GM12878 (cell line): ENCODE measurements at regions not wholly inside any gene's neighbourhood (a gene's known extent, or its start where the extent isn't known, plus 50 kb on each side); places are given as distances from the start of the nearest gene placed in this dataset.

ENCODE experiments used
- ATAC-seq: fragments of 200-7000 bp; cut with Tn5 transposase; 3 replicates; pipeline ENCODE4 v1.9.1; 2020; ENCODE audit warnings: mild to moderate bottlenecking, moderate library complexity
- BruUV-seq: library from RNA; stranded (reverse); fragments of 400-500 nt; replicated peaks from 2 replicates; lab custom pipeline; 2021; lab: Mats Ljungman, UMichigan
- CTCF ChIA-PET: fragments of 300-600 bp; sonication (Branson Sonifier 250); formaldehyde crosslinking; extraction: SDS; loops from one replicate; lab custom pipeline; 2021; ENCODE audit warnings: inconsistent platforms; lab: Yijun Ruan, JAX
- POLR2A ChIA-PET: fragments of 350-600 bp; formaldehyde crosslinking; extraction: SDS; loops from one replicate; lab custom pipeline; 2021; ENCODE audit warnings: inconsistent platforms; lab: Charles Lee
- RAD21 ChIA-PET: fragments of 300-600 bp; sonication (Branson Sonifier 250); formaldehyde crosslinking; loops from one replicate; lab custom pipeline; 2023; ENCODE audit warnings: antibody characterized with exemption; ENCODE audit not compliant: unreplicated experiment; lab: Charles Lee
- SMC1A ChIA-PET: fragments of 300-600 bp; sonication (Branson Sonifier 250); formaldehyde crosslinking; loops from one replicate; lab custom pipeline; 2023; ENCODE audit not compliant: unreplicated experiment, uncharacterized antibody; lab: Charles Lee
- DNase-seq: peaks from one replicate; pipeline ENCODE4 v3.0.0-alpha.2; 2011; ENCODE audit warnings: low read depth, low spot score
- FAIRE-seq: peaks from 3 replicates; lab custom pipeline; 2011; peaks lifted over from hg19 to GRCh38; lab: Jason Lieb, UNC
- H2AFZ ChIP-seq: 2 replicates; pipeline ENCODE4 v1.6.0; 2011; ENCODE audit warnings: low read depth, low read length, control low read depth; ENCODE audit not compliant: control insufficient read depth
- H3K27ac ChIP-seq: 2 replicates; pipeline ENCODE4 v1.5.1; 2011; ENCODE audit warnings: control low read depth; ENCODE audit not compliant: control insufficient read depth, insufficient read depth
- H3K27me3 ChIP-seq, 2 experiments: replicated peaks in 1 of 2; 2 replicates each; pipeline versions ENCODE4 v1.6.0 to v1.6.1; 2011; ENCODE audit warnings: low read length in 1 of 2; ENCODE audit not compliant: control insufficient read depth in 2 of 2, insufficient read depth in 2 of 2
- H3K36me3 ChIP-seq, 2 experiments: 2 replicates each; pipeline ENCODE4 v1.5.1; 2011; ENCODE audit warnings: low read length in 1 of 2; ENCODE audit not compliant: control insufficient read depth in 2 of 2, insufficient read depth in 2 of 2
- H3K4me1 ChIP-seq: 2 replicates; pipeline ENCODE4 v1.6.1; 2011; ENCODE audit warnings: mild to moderate bottlenecking, low read length, moderate library complexity, mixed read lengths; ENCODE audit not compliant: control insufficient read depth, insufficient read depth
- H3K4me2 ChIP-seq: 2 replicates; pipeline ENCODE4 v1.6.0; 2011; ENCODE audit warnings: control low read depth; ENCODE audit not compliant: control insufficient read depth, insufficient read depth
- H3K4me3 ChIP-seq: fragments of 200-600 bp; sonication (generic); 2 replicates; pipeline ENCODE4 v1.5.1; 2016
- H3K79me2 ChIP-seq: 2 replicates; pipeline ENCODE4 v1.6.0; 2011; ENCODE audit warnings: low read length; ENCODE audit not compliant: control insufficient read depth, insufficient read depth
- H3K9ac ChIP-seq: 2 replicates; pipeline ENCODE4 v1.8.0; 2011; ENCODE audit warnings: low read length, control low read depth, mixed read lengths; ENCODE audit not compliant: control insufficient read depth, insufficient read depth
- H3K9me3 ChIP-seq: replicated peaks from 3 replicates; pipeline ENCODE4 v1.5.1; 2011; ENCODE audit warnings: mild to moderate bottlenecking, low read length; ENCODE audit not compliant: control insufficient read depth, insufficient read depth
- H4K20me1 ChIP-seq: 2 replicates; pipeline ENCODE4 v1.6.0; 2011; ENCODE audit not compliant: control insufficient read depth, insufficient read depth
- ASH2L ChIP-seq: fragments of 300-600, 200-600 bp; sonication (generic); IDR thresholded peaks from 2 replicates; pipeline ENCODE4 v1.6.1; 2017; ENCODE audit warnings: low read depth, mild to moderate bottlenecking, borderline replicate concordance
- BACH1 ChIP-seq: fragments of 450-650 bp; IDR thresholded peaks from 2 replicates; pipeline ENCODE4 v1.6.1; 2017; ENCODE audit warnings: mild to moderate bottlenecking, borderline replicate concordance
- CHD4 ChIP-seq: fragments of 200-600 bp; sonication (generic); IDR thresholded peaks from 2 replicates; pipeline ENCODE4 v1.6.1; 2016; ENCODE audit warnings: mild to moderate bottlenecking
- CTCF ChIP-seq, 3 experiments: IDR thresholded peaks in 2 of 3; conservative IDR thresholded peaks in 1 of 3; 2 replicates each; pipeline ENCODE4 v1.5.1; 2011; ENCODE audit warnings: low read depth in 3 of 3, low read length in 3 of 3, mild to moderate bottlenecking in 3 of 3, control low read depth in 2 of 3, moderate library complexity in 2 of 3, inconsistent platforms in 1 of 3, mixed read lengths in 1 of 3; ENCODE audit not compliant: control insufficient read depth in 2 of 3, insufficient read depth in 1 of 3; ENCODE audit errors: extremely low read depth in 1 of 3
- EP300 ChIP-seq, 2 experiments: fragments of 150-350 bp in 1 of 2; IDR thresholded peaks; 2 replicates each; pipeline ENCODE4 v1.6.1; 2011 to 2012; ENCODE audit warnings: low read depth in 2 of 2, low read length in 2 of 2, borderline replicate concordance in 1 of 2, improper control_type of control experiment in 1 of 2, inconsistent platforms in 1 of 2; ENCODE audit not compliant: control insufficient read depth in 1 of 2
- ESRRA ChIP-seq: IDR thresholded peaks from 2 replicates; pipeline ENCODE4 v1.6.1; 2012; ENCODE audit warnings: mild to moderate bottlenecking, low read length, improper control_type of control experiment
- GABPA ChIP-seq: IDR thresholded peaks from 2 replicates; pipeline ENCODE4 v1.6.1; 2014; ENCODE audit warnings: antibody characterized with exemption, low read depth, mild to moderate bottlenecking, inconsistent platforms
- HDAC2 ChIP-seq: fragments of 200-600 bp; sonication (generic); IDR thresholded peaks from 2 replicates; pipeline ENCODE4 v1.6.1; 2017
- KLF5 ChIP-seq: fragments of 450-650 bp; IDR thresholded peaks from 2 replicates; pipeline ENCODE4 v1.6.1; 2014; ENCODE audit warnings: mild to moderate bottlenecking; ENCODE audit not compliant: partially characterized antibody
- MTA3 ChIP-seq: IDR thresholded peaks from 2 replicates; pipeline ENCODE4 v1.6.1; 2012; ENCODE audit warnings: low read length, inconsistent platforms, borderline replicate concordance
- RCOR1 ChIP-seq: conservative IDR thresholded peaks from 2 replicates; pipeline ENCODE4 v1.6.1; 2012; ENCODE audit warnings: low read depth, low read length, improper control_type of control experiment
- SMAD5 ChIP-seq: IDR thresholded peaks from 2 replicates; pipeline ENCODE4 v1.6.1; 2016; ENCODE audit warnings: antibody characterized with exemption, low read depth
- SMARCA5 ChIP-seq: fragments of 450-650 bp; IDR thresholded peaks from 2 replicates; pipeline ENCODE4 v1.6.1; 2017; ENCODE audit warnings: mild to moderate bottlenecking
- SREBF1 ChIP-seq: IDR thresholded peaks from 2 replicates; pipeline ENCODE4 v1.6.1; 2012; ENCODE audit warnings: mild to moderate bottlenecking, low read length
- TCF3 ChIP-seq: IDR thresholded peaks from 2 replicates; pipeline ENCODE4 v1.6.1; 2012; ENCODE audit warnings: low read depth, mild to moderate bottlenecking, low read length, borderline replicate concordance; ENCODE audit not compliant: insufficient read depth
- USF1 ChIP-seq: IDR thresholded peaks from 2 replicates; pipeline ENCODE4 v1.6.1; 2011; ENCODE audit warnings: borderline replicate concordance, low read depth, mild to moderate bottlenecking, moderate library complexity, mixed read lengths, low read length; ENCODE audit not compliant: insufficient read depth; ENCODE audit errors: extremely low read length
- WGBS: methylation state at CpG from one replicate; pipeline ENCODE4 v1.1.6; 2016; ENCODE audit warnings: low lambda C conversion rate; ENCODE audit not compliant: insufficient replicate concordance, insufficient coverage; ENCODE audit errors: missing lambda C conversion rate; 5-methylcytosine and 5-hydroxymethylcytosine counted together
- in situ Hi-C: fragments of 300-500 bp; cut with MboI; formaldehyde crosslinking; loops from 9 replicates; pipeline ENCODE4 v1.14.3; 2018; ENCODE audit warnings: mixed read lengths
- intact Hi-C: fragments of 100-400 bp; cut with micrococcal nuclease; formaldehyde crosslinking; loops from one replicate; pipeline ENCODE4 v1.14.2; 2022; ENCODE audit not compliant: unreplicated experiment

- CTCF ChIA-PET: no interaction called here
- H3K79me2 ChIP-seq: no peaks in the 10 kb centered on the region
- no peak overlapping the region for H2AFZ ChIP-seq
- FAIRE-seq (no peak), ATAC-seq (no peak), DNase-seq (no peak)
- RAD21 ChIA-PET: no interaction called here
- in situ Hi-C loops: no loop called here
- no peaks in the 10 kb centered on the region for H3K27me3 ChIP-seq
- no peaks in the 10 kb centered on the region for H3K36me3 ChIP-seq
- H3K27ac ChIP-seq: no peak overlapping the region
- 38% methylated on average over 7 of the region's 7 CpGs for WGBS
- H4K20me1 ChIP-seq: no peaks in the 10 kb centered on the region
- no peaks in the 10 kb centered on the region for H3K4me1 ChIP-seq
- BruUV-seq: no TSS peak
- no peak overlapping the region for H3K4me2 ChIP-seq
- no peaks in the 10 kb centered on the region; the same call in 2 of the 3 replicates for H3K9me3 ChIP-seq
- SMC1A ChIA-PET: no interaction called here
- POLR2A ChIA-PET: no interaction called here
- TF ChIP-seq CTCF (IDR thresholded peaks at IDR 0.05 in 2 of 3, conservative IDR thresholded peaks at IDR 0.05 in 1 of 3; ENCODE audit: control insufficient read depth in 2 of 3, extremely low read depth in 1 of 3, insufficient read depth in 1 of 3, low read depth in 3 of 3, low read length in 3 of 3) (no peak), SMARCA5 (no peak), CHD4 (no peak), ESRRA (no peak), RCOR1 (no peak), SREBF1 (no peak), EP300 (IDR thresholded peaks at IDR 0.05; ENCODE audit: borderline replicate concordance in 1 of 2, control insufficient read depth in 1 of 2, low read depth in 2 of 2, low read length in 2 of 2) (no peak), BACH1 (no peak), HDAC2 (no peak), TCF3 (no peak), USF1 (no peak), MTA3 (no peak), ASH2L (no peak), SMAD5 (no peak), GABPA (no peak), KLF5 (no peak)
- H3K9ac ChIP-seq: no peak overlapping the region
- H3K4me3 ChIP-seq: no peak overlapping the region
- intact Hi-C loops: no loop called here
Observed at GRCh38 chr13:37340901-37341670, 235.6 kb upstream of the CSNK1A1L start.
